NCI-H526 treated with DMSO at 0.1 percent for 48 hours (cell line): ENCODE measurements at regions not wholly inside any gene's neighbourhood (a gene's known extent, or its start where the extent isn't known, plus 50 kb on each side); places are given as distances from the start of the nearest gene placed in this dataset.

ENCODE experiments used
- DNase-seq: peaks from one replicate; lab custom pipeline; 2025; lab: John Stamatoyannopoulos, UW

DNA sequence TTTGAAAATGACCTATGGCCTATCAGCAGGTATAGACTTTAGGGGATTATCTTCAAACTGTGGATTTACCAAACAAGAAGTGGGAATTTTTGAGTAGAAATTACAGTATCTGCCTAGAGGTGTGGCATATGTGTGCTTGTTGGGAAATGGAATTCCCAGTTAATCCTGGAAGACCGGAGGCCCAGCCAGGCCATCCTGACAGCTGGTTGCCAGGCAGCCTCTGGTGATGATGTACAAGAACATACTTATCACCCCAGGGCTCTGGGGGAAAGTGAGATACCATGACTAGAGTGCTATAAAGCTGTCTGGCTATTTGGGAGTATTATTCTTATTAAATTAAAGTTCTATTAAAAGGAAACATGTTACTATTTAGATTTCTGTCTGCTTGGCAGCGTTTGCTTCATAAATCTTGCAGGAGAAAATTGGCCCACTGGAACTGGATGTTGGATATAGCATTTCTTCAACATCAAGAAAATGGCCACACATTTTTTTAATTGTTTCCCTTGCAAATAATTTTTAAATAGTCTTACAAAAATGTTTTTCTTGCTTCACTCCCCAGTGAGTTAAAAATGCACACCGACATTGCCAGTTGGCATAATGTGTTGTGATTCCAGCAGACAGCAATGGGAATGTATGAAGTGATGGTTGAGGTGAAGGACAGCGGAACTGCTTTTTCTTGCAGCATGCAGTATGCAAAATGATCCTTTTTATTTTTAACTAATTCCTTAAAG lies 187.8 kb downstream of the MYLK4 start:
- DNase-seq: no peak

DNA sequence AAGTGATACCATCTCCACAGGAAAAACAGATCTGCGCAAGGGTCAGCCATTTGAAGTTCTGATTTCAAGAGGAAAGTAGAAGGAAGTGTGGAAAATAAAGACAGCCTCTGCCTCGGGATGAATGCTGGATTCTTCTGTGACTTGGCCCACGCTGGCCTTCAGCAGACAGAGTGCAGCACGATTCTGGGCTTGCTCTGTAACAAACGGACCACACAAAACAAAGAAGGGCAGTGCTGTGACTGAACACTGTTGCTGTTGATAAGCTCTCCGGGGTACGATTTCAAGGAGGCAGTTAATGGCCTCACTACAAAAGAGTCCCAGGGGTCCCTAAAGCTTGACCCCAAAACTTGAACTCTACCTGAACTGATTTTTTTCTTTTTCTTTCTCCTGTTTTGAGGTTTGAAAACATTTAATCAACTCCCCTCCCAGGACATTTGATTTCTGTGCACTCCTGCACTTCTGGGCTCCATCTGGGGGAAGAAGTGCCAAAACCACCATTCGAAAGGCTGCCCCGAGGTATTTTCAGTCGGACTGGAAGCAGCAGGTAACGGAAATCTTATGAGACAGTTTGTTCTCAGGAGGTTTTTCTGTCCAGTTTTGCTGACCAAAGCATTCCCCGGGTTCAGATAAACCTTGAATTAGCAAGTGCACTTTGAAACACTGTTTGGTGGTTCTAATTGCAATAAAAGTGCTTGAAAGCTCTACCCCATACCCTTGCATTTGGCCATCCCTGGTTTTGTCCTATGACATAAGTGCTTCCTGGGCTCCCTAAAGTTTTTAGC lies 189.6 kb downstream of the MYLK4 start:
- DNase-seq: no peak

- DNase-seq: no peak
Observed at GRCh38 chr6:2560140-2560818, 190.4 kb downstream of the MYLK4 start.

DNA sequence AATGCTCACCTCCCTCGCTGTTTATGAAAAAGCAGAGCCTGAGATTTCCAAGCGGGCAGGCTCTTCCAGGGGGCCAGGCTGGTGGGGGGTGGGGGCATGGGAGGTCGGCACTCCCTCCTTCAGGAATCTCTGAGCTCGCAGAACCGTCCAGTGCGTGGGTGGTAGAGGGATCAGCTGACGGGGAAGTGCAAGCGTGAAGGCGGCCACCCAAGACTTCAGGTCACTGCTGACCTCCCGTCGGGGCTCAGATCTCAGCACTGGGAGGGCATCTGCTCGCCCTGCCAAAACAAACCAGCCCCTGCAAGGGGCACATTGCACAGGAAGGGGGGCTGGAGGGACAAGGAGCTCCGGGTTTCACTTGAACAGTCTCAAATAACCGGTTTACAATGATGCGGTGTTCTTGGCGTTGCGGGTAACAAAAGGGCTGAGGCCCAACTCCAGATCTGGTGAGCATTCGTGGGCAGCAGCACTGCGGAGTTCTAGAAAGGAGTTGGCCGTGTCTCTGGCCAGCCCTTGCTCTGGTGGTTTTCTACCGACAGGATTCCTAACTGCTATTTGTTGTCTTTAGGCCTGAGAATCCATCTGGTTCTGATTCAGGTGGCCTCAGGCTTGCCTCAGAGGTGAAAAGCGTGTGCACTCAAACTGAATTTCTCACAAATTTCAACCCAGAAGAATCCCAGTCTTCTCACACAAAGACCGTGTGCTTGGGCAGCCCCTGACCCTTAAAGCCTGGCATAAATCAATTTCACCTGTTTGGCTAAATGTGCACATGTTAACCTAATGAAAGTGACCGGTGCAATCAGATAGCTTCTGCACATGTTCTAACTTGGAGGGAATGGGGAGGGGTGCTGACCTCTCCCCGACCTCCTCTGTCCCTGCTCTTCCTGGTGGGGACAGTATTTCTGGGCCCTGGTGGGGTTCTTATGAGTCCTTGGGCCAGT lies 191.6 kb downstream of the MYLK4 start:
- no peak for DNase-seq

- DNase-seq: no peak
Observed at GRCh38 chr6:2558098-2558680, 192.5 kb downstream of the MYLK4 start.

DNA sequence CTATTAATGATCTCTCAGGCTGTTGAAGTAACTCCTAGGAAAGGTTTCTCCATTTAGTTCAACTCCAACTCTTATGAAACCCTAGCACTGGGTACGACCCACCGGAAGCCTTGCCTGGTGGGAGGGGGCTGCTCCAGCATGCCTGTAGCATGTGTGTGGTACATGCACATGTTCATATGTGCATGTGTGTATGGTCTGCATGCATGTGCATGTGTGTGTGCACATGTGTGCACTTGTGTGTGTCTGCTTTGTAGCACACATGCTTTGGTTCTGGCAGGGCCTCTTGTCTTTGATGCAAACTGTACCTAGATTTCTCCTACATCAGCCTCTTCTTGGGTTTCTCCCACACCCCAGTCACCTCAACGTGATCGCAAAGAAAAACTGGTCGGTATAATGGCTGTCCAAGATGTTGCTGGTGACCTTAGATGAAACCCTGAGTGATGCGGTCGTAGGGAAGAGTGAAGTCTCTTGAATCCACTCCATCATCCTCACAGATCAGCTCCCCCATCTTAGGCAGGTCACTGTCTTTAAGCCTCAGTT lies 193.5 kb downstream of the MYLK4 start:
- DNase-seq: no peak

- no peak for DNase-seq
Observed at GRCh38 chr6:2556761-2557160, 194.0 kb downstream of the MYLK4 start.

- no peak for DNase-seq
Observed at GRCh38 chr6:2554651-2555260, 196.0 kb downstream of the MYLK4 start.

- DNase-seq: no peak
Observed at GRCh38 chr6:2552526-2553154, 198.1 kb downstream of the MYLK4 start.

DNA sequence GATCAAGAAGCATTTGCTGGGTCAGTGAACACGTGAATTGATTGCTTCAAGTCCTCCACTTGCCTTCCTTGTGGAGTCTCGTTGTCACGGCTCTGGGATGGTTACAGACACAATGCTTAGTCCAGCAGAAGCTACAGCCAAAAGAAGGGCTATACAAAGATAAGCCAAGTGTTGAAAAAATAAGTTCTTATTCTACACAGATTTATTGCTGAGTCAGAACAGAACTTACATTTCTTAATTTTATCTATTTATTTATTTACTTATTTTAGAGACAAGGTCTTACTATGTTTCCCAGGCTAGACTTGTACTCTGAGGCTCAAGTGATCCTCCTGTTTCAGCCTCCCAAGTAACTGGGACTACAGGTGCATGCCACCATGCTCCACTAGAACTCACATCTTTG lies 199.0 kb downstream of the MYLK4 start:
- no peak for DNase-seq

DNA sequence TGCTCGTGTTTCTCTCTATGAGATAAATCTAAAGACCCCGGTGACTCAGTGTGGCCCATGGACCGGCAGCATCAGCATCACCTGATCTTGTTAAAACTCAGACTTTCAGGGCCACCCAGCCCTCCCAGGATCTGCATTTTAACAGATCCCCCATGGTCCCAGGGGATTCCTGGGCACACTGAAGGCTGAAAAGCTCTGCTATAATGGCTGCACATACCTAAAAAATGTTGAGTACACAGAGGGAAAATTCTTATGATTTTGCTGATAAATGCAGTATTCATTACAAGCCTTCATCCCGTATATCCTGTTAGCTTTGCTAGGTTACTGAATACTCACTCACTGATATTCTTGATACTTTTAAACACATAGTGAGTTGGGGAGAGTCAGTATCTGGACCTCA lies 200.5 kb downstream of the MYLK4 start:
- DNase-seq: no peak

DNA sequence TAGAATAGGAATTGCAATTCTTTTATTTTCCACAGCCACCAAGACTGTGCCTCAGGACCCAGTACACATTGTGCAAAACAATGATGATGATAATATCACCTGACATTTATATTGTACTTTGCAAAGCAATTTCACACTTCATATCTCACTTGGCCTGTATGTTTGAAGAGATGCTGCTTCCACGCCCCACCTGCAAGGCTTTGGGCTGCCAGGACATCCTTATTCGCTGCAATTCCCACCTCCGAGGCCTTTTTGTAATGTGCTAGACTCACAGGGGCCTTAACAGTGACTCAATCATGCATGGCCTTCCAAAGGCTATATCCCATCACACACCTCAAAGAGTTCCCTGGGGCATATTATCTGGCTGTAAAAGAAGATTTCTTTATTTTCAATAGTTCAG lies 200.9 kb downstream of the MYLK4 start:
- DNase-seq: no peak

GRCh38 chr6:2547355-2547754 lies 203.4 kb downstream of the MYLK4 start:
- DNase-seq: no peak

DNA sequence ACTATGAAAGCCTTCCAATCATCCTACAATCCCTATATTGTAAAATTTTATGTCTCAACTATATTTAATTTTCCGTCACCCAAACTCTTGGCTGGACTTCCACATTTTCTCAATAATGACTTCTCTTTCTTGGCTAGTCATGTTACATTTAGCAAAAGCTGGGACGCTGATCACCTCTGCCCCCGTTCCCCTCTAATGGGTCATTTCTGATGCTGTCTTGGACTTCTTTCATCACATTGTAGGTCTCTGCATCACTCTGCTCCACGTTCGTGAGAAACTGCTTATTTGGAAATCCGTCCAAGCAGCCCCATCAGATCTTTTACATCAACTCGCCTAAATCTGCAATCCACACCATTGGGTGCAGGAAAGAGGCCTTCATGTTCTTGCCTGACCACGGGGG lies 203.8 kb downstream of the MYLK4 start:
- DNase-seq: no peak

DNA sequence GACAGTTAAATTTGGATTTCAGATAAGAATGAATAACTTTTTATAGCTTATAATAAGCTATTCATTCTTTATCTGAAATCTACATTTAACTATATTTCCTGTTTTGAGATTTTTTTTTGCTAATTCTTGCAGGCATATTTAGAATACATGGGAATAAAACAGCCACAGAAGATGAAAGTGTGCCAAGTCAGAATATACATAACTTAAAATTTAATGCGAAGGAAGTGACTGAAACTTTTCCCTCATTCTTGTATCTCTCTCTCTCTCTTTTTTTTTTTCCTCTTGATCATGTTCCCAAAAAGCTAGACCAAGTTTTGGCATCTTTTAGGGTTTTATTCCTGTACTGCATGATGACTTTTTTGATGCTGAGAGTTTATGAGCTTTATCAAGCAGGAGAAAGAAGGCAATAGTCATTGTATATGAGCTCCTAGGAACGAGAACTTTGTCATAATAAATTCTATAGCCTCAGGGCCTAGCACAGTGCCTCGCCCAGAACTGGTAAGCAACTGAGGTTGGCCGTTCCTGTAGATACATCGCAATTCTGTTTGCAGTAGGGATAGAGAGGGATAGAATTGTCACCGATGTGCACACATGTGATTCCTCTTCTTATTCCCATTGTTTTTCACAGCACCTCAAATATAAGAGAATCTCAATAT lies 205.2 kb downstream of the MYLK4 start:
- DNase-seq: no peak

- DNase-seq: no peak
Observed at GRCh38 chr6:2543321-2543720, 207.4 kb downstream of the MYLK4 start.

GRCh38 chr6:2542858-2543218 lies 207.9 kb downstream of the MYLK4 start:
- no peak for DNase-seq

DNA sequence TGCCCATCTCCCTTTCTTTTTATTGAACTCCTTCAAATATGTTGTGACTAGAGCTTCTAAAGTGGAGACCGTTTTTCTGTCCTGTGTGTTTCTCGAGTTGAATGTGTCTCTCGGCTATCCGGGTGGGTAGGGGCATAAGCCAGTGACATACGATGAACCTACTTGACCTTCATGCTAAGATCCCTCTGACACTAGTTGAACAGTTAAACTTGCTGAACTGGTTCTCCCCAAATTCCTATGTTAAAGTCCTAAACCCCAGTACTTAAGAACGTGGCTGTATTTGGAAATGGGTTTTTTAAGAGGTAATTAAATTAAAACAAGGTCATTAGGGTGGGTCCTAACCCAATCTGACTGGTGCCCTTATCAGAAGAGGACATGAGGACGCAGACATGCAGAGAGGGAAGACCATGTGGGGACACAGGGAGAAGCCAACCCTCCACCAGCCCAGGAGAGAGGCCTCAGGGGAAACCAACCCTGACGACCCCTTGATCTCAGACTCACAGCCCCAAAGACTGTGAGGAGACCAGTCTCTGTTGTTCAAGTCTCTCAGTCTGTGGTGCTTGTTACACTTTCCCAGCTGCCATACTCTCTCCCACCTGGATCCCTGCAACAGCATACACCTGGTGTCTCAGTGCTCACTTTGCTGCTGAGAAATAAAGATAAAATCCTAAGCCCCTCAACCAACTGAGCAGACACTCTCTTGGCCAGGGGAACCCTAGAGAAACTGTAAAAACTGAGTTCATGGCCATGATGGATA lies 208.4 kb downstream of the MYLK4 start:
- DNase-seq: no peak

GRCh38 chr6:2536451-2536850 lies 214.3 kb downstream of the MYLK4 start:
- no peak for DNase-seq
